Femur (tissue), 1 donor: ENCODE measurements at regions not wholly inside any gene's neighbourhood (a gene's known extent, or its start where the extent isn't known, plus 50 kb on each side); places are given as distances from the start of the nearest gene placed in this dataset.

Source experiments
- DNase-seq: peaks from one replicate; pipeline ENCODE4 v3.0.0-alpha.2; 2017

DNA sequence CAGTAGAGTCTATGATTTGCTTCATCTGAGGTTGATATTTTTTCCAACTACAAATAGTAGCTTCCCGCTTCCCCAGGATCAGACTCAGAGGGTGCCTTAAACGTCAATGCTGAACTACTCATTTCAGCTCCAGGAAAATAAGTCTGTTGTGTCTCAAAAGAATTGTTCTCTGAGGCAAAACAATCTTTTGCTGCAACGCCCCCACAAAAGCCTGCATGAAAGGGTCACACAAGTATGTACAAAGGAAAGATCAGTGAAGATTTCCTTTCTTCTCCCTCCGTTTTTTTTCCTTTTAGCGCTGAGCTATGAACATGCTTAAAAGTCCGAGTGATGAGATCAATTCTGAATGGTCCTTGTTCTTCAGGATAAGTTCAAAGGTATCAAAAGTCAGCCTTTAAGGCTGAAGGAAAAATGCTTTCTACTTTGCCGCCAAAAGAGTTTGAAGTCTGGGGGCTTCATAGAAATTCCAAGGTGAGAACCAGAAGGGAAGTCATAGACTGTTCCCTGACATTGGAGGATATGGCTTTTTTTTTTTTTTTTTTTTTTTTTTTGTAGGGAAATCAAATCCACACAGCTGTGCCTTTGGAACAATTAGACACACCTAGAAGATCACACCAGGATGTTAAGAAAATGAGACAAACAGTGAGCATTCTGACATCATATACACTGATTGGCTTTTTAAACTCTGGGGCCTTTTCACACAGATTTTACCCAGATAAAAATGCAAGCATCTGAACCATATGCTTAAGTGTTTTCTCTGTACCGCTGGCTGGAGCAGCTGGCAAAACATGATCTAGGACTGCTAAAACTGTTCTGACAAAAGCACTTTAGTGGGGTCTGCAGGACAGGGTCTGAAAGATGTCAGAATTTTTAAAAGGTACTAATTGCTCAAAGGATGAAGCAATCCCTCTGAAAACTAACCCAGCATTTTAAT, 329.3 kb downstream of the ENC1 start:
- no peak for DNase-seq

DNA sequence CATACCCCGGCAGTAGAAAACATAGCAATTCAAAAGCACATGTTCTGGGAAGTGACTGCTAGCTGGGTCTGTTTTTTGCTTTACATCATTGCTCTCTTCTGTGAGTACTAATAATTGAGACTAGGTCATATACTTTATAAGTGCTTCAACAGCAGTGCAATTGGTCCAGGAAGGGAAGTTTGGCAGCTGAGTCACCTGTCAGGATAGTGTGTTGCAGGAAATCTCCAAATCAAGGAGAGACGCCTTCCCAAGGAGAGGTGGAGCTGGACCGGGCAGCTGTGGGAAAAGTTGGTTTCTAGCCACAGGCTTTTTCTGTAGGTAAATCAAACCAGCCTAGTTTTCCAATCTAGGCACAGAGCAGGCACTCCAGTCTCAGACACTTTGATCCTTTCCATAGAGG, 330.1 kb downstream of the ENC1 start:
- DNase-seq = peak; percentile 48

DNA sequence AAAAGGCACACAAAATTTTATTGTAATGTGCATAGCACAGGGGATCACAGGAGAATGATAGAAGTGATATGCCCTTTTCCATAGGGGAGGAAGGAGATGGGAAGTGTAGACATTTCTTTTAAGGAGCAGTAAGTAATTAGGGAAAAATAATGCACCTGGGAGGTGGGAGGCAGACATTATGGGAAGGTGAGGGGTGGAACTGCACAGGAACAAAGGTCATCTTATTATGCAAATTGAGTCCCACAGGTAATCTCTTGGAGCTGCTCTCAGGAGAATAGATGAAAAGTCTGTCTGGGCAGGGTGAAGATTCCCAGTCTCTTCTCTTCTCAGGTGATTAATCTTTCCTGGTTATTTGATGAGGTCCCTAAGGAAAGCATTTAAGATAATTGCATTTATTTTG, 331.5 kb downstream of the ENC1 start:
- no peak for DNase-seq

DNA sequence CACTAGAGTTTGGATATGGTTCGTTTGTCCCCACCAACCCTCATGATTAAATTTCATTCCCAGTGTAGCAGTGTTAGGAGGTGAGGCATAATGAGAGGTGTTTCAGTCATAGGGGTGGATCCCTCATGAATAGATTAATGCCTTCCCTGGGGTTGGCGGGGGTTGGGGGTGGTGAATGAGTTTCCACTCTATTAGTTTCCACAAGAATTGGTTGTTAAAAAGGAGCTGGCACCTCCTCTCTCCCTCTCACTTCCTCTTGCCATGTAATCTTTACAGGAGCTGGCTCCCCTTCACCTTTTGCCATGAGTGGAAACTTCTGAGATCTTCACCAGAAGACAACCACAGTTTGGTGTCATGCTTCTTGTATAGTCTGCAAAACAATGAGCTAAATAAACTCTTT, 333.7 kb downstream of the ENC1 start:
- DNase-seq = no peak

DNA sequence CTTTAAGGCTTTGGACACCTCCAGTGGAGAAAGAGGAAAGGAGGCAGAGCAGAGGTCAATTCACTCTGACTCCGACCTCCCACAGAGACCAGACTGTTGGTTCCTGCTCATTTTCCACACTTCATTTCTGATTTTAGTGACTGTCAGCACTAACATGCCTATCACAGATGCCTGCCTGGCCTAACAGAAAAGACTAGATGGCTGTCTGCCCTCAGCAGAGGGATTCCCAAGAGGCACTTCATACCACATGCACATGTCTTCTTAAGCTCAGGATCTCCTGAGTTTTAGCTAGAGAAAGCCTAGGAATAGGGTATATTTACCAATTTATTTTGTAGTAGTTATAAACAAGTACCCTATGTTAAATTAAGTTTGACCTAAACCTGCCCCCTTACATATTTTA, 336.0 kb downstream of the ENC1 start:
- DNase-seq = no peak

DNA sequence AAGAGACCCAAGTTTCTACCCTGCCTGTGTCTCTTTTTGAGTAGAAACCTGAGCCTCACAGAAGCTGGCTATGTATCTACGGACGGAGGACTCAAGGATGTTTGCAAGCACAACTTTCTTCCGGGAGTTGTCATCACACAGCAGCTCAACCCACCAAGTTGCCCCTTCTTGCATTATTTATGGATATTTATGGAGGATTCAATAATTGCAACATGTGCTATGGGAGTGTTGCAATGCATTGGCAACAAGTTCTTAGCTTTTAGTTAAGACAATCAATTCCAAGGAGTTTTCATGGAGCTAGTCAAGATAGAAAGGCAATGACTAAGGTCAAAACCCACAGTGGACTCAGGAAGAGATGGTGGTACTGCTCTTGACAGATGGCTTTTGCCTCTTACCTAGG, 336.9 kb downstream of the ENC1 start:
- no peak for DNase-seq

DNA sequence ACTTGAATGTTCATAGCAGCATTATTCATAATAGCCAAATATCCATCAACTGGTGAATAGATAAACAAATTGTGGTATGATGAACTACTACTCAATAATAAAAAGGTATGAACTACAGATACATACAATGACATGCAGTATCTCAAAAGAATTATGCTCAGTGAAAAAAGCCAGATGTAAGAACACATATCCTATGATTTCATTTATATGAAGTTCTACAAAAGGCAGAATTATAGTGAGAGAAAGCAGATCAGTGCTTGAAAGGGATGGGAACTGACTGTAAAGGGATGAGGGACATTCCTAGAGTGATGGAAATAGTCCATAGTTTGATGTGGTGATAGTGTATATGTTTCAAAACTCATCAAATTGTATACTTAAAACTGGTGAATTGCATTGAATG, 339.0 kb downstream of the ENC1 start:
- DNase-seq = no peak

DNA sequence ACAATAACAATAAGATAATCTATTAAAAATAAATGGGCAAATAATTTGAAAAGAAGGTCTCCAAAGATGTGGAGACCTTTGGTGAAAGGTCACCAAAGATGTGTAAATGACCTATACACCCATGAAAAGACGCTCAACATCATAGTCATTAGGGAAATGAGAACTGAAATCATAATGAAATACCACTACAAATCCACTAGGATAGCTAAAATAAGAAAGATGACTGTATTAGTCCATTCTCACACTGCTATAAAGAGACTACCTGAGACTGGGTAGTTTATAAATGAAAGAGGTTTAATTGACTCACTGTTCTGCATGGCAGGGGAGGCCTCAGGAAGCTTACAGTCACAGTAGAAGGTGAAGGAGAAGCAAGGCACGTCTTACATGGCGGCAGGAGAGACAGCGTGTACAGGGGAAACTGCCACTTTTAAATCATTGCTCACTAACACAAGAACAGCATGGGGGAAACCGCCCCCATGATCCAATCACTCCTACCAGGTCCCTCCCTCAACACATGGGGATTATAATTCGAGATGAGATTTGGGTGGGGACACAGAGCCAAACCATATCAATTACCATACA, 339.6 kb downstream of the ENC1 start:
- DNase-seq = no peak

DNA sequence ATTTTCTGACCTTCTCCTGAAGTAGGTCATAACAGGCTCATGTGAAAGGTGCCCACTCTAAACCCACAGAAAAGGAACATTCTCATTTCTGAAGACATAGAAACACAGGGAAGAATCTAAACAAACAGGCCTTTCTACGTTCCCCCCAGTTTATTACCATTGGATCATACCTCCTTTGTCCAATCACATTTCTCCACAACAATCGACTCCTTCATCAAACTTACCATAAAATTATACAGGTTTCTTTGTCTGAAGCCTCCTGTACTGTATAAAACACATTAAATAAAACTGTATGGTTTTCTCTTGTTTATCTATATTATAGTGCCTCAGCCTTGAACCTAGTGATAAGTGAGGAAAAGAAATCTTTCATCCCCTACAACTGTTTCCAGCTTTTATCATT, 340.7 kb downstream of the ENC1 start:
- DNase-seq = no peak

DNA sequence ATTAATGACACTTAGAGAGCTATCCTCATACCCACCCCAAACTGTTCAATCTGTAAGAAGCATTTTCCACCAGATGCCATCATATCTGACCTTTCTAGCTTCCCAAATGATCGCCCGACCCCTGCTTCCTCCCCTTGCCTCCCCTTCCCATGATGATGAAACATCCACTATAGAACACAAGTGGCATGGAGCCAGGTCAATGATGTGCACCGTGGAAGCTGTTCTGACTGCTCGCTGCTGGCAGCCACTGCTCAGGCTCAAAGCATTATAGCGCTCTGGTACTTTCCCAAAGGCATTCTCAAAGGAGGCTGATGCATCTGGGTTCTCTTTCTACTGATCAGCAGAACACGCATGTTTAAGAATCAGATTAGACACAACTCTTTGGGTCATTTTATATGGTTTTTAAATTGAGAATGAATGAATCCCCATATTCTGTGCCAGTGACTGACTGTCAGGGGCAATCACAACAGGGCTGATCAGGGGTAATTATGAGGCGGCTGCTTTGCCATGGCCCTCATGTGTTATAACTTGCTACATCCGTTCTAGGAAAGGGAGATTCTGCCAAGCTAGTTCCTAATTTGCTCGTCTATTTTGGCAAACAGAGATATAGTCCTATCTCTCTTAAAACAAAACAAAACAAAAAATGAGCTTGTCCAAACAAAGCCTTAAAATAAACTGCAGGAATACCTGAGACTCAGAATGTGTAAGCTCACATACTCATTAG, 343.7 kb downstream of the ENC1 start:
- peak; percentile 46 for DNase-seq

DNA sequence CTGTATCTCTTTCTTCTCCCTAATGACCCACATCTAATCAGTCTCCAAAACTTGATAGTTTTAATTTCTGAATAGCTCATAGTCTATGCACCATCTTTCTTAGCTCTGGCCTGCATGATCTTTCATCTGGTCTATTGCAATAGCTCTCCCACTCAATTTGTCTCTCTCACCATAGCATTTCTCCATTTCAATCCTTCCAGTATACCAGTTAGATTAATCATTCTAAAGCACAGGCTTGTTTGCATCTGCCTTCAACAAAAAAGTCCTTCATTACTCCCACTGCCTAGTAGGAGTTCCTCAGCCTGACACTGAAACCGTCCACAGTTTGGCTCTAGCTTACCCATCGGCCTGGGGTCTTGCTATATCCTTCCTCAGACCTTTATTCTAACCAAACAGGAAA, 344.9 kb downstream of the ENC1 start:
- no peak for DNase-seq

DNA sequence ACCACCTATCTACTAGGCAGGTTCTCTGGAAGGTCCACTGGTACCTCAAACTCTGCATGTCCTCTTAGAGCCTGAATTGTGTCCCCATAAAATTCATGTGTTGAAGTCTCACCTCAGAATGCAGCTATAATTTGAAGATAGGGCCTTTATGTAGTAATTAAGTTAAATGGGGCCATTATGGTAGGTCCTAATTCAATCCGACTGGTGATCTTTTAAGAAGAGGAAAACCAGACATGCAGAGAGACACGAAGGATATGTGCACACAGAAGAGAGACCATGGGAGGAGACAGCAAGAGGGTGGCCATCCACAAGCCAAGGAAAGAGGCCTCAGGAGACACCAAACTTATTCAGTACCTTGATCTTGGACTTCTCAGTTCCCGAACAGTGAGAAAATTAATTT, 345.4 kb downstream of the ENC1 start:
- no peak for DNase-seq

DNA sequence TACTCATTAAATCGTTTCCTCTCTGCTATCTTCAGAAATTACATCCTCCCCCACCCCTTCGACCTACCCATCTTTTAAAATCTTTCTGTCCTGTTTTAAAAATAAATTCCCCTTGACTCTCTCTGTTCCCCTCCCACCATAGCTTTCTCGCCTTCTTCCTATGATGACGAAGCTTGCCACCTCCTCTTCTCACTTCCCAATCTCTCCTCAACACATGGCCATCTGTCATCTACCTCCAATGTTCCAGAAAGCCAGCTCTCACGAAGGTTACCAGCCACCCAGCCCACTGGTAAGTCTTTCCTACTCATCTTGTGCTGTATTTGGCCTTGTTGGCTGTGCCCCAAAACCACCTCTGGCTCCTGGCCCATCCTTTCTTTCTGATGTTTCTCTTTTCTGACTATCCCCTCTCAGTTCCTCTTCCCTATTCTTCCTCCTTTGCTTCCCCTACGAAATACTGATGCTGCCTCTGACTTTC, 346.3 kb downstream of the ENC1 start:
- DNase-seq = no peak

DNA sequence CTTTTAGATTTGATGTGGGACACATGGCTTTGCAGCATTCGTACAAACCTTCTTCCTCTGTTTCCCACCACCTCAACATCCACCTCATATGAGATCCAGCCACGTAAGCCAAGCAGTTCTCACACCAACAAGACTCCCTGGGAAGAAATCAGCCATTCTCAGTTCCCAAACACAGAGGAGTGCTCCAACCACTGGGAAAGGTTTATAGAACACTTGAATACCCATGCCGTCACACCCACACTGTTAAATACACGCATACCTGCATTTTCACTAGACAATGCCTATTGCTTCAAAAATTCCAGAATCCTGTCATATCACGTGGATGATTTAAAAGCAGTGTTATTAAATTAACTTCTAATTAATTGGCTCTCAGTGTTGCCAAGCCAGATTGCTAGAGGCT, 347.3 kb downstream of the ENC1 start:
- DNase-seq = no peak

DNA sequence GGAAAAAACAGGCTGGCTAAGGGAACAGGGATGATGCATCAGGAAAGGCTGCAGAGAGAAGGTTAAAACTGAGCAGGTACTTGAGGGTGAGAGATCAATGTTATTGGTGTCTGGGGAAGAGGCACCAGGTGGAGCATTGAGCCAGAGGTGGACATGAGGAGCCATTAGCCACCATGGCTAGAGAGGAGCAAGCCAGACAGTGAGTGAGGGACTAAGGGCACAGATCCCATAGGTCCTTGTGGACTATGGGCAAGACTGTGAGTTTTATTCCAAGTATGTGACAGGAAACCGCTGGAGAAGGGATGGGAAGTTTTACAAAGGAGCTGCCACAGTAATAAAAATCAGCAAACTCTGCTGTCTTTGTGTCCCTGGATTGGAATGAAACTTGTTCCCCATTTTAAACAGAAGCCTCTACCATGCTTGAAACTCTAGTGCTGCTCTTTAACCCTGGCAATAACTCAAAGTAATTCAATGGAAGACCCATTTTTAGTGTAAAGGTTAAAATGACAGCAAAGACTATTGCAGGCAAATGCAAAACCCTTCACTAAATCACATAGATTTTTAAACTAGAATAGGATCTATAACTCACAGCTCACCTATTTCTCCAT, 349.8 kb downstream of the ENC1 start:
- DNase-seq = no peak

DNA sequence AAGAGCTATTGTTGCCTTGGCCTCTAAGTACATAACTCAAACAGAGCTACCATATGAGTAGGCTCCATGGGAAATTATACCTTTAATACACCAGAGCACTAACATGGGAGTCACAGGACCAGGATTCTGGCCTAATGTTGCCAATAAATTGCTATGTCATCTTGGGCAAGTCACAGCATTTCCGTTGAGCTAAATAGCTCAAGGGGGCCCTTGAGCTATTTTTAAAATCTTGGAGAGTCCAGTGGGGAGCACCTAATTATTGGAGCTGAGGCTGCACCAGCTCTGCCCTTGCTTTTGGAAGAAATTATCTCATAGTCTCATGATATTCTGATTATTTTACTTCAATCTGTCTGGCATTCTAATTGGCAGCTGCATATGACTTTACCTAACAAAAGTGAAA, 350.8 kb downstream of the ENC1 start:
- no peak for DNase-seq

DNA sequence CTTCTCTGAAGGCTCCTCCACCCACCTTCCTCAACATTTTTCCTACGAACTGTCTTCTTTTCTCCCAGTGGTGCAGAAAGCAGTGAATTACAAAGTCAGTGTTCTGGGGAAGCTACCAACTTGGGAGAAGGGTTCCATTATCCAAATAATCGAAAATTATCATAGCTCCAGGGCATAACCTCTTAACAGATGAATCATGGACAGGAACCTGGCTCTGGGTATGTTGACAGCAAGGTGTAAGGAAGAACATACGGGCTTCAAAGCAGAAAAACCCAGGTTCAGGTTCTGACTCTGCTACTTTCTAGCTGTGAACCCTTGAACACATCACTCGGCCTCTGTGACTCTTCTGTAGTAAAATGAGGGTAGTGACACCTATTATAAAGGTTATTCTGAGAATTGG, 351.3 kb downstream of the ENC1 start:
- DNase-seq = no peak

DNA sequence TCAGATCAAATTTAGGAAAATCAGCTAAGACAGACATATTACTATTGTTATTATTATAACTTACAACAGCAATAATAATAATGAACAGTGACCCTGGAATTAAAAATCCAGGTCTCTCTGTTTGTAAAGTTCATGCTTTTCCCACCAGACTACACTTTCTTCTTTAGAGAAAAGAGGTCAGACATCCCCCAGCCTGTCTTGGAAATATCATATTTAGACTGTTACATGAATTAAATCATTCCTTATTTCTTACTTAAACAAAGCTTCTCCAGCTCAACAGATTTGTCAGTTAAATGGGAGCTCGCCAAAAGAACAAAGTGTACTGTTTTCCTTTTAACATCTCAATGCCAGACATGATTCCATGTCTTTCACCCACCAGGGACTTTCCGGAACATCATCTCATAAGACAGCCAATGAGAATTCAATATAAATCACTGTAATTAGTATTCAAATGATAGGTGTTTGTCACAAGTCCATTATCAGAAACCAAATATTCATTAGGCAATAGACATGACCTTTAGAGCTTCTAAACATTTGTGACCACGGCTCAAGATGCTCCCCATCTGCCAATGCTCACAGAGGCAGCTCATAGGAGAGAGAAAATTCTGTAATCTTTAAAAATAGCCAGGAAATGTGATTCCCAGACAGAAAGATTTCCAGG, 351.9 kb downstream of the ENC1 start:
- no peak for DNase-seq

DNA sequence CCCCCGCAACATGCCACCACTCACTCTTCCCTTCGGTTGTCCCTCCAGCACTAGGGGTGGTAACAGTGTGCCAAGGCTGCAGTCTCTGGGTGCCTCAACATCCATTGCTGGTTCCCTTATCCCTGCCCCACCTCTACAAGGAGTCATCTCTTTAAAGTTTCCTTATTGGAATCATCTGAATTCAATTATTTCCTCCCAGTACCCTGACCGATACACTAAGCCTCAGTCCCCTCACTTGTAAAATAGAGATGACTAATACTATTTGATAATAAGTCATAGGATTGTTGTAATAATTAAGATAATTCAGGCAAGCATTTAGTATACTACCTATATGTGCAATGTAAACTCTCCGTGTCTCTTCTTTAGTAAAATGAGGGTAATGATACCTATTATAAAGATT, 352.5 kb downstream of the ENC1 start:
- DNase-seq = no peak

DNA sequence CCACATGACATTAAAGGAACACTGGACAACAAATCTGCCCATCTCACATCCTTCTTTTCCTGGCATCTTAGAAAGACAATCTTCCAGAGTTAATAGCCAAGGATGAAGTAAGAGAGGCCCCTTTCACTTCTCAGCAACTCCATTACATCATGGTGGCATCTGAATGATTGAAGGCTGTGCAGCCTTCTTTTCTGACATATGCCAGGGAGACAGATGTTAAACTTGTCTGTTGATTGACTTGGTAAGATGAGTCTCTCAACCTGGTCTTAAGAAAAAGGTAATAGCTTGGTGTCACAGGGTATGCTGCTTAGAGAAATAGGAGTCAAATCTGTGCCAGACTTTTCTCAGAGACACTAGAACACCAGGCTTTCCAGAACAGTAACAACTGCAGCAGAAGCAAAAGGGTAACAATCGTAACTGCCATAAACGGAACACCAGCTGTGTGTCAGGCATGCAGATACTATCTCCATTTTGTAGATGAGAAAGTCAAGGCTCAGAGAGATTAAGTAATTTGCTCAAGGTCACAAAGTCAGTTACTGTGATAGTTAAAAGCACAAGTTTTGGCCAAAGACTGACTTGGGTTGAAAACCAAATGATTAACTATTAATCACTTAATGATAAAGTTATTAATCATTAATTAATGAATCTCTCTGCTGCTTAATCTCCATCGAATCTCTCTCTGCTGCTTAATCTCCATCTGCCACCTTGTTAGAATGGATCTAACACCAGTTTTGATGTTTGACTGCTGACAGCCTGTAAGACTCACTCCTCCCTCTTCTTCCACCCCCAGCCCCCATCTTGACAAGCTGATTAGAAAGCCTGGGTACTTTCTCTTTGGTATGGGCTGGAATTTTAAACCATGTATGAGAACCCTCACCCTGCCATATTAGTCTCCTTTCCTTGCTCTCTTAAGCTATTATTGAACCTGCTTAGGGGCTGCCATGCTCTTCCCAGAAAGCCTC, 353.5 kb downstream of the ENC1 start:
- no peak for DNase-seq

DNA sequence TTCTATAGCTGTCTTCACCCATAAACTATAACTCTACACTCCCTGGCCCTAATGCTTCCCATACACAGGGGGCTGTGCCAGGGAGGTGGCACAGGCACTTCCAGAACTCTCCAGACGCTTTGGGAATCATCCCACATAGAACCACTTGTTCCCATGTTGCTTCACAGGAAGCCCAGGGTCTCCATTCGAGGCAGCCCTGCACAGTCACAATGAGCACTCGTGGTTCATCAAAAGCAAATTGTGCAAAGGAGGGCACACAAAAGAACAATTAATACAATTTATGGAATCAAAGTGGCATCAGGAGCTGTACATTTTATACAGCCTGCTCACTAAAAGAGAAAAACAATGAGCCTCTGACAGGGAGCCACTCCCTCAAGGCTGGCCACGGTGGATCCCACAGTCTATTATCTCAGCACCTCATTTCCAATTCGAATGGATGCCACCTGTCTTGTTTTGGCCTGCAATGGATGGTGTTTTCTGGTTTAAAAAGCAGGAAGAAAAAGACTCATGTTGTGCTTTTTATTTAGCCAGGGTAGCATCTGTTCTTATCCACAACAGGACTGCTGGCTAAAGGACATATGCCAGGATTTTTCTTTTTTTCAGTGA, 354.8 kb downstream of the ENC1 start:
- DNase-seq = no peak
